K562 (cell line): ENCODE measurements at regions not wholly inside any gene's neighbourhood (a gene's known extent, or its start where the extent isn't known, plus 50 kb on each side); places are given as distances from the start of the nearest gene placed in this dataset.

Experiments used
- ATAC-seq: fragments of 200-7000 bp; cut with Tn5 transposase; 3 replicates; pipeline ENCODE4 v1.9.1; 2020; ENCODE audit warnings: moderate library complexity
- BruUV-seq: library from RNA; stranded (reverse); fragments of 400-500 nt; replicated peaks from 2 replicates; lab custom pipeline; 2021; lab: Mats Ljungman, UMichigan
- CTCF ChIA-PET: fragments of 300-600 bp; formaldehyde crosslinking; extraction: SDS; loops from one replicate; lab custom pipeline; 2021; ENCODE audit warnings: low intra/inter-chr PET ratio; lab: Yijun Ruan, JAX
- POLR2A ChIA-PET: fragments of 300-600, 350-650 bp; sonication (Branson Sonifier 250); formaldehyde crosslinking; extraction: SDS; loops from one replicate; lab custom pipeline; 2021; ENCODE audit warnings: antibody characterized with exemption, inconsistent platforms; lab: Yijun Ruan, JAX
- DNase-seq, 4 experiments: peaks; one replicate each; pipeline versions ENCODE4 v3.0.0 to v3.0.0-alpha.2; 2011 to 2018; ENCODE audit warnings: low spot score in 3 of 4, mixed read lengths in 3 of 4; ENCODE audit errors: extremely low read depth in 1 of 4
- FAIRE-seq: peaks from 2 replicates; lab custom pipeline; 2011; peaks lifted over from hg19 to GRCh38; lab: Jason Lieb, UNC
- H2AFZ ChIP-seq: 2 replicates; pipeline ENCODE4 v1.6.0; 2011; ENCODE audit warnings: low read depth, low read length, control low read depth, inconsistent platforms
- H3K27ac ChIP-seq: fragments of 200-600 bp; 3 replicates; pipeline ENCODE4 v1.8.0; 2011; ENCODE audit warnings: low read depth, mild to moderate bottlenecking, control low read depth, inconsistent platforms, low read length, moderate library complexity, mixed read lengths; ENCODE audit errors: extremely low read depth
- H3K27me3 ChIP-seq, 2 experiments: fragments of 300-600 bp in 1 of 2; 2 replicates in 1 of 2; 3 replicates in 1 of 2; pipeline versions ENCODE4 v1.6.0 to v1.8.0; 2011; ENCODE audit warnings: inconsistent platforms in 2 of 2, low read length in 2 of 2, mild to moderate bottlenecking in 1 of 2, mixed read lengths in 1 of 2, moderate library complexity in 1 of 2; ENCODE audit not compliant: control insufficient read depth in 2 of 2, insufficient read depth in 2 of 2
- H3K36me3 ChIP-seq: fragments of 300-600 bp; 3 replicates; pipeline ENCODE4 v1.8.0; 2011; ENCODE audit warnings: mild to moderate bottlenecking, low read length, inconsistent platforms; ENCODE audit not compliant: control insufficient read depth, insufficient read depth
- H3K4me1 ChIP-seq, 2 experiments: fragments of 200-600 bp in 1 of 2; replicated peaks in 1 of 2; 2 replicates in 1 of 2; 3 replicates in 1 of 2; pipeline versions ENCODE4 v1.5.1 to v1.8.0; 2011; ENCODE audit warnings: inconsistent platforms in 2 of 2, low read length in 2 of 2, mild to moderate bottlenecking in 1 of 2, mixed read lengths in 1 of 2, moderate library complexity in 1 of 2; ENCODE audit not compliant: control insufficient read depth in 2 of 2, insufficient read depth in 2 of 2
- H3K4me2 ChIP-seq: 2 replicates; pipeline ENCODE4 v1.6.1; 2011; ENCODE audit warnings: low read length, control low read depth, inconsistent platforms, mixed read lengths; ENCODE audit not compliant: insufficient read depth
- H3K4me3 ChIP-seq: fragments of 200-600 bp; sonication (generic), shearing (Covaris generic); 2 replicates; pipeline ENCODE4 v1.5.1; 2016; ENCODE audit warnings: control low read depth, inconsistent platforms
- H3K79me2 ChIP-seq: fragments of 200-600 bp; 3 replicates; pipeline ENCODE4 v1.8.0; 2011; ENCODE audit warnings: low read length, inconsistent platforms; ENCODE audit not compliant: control insufficient read depth, insufficient read depth
- H3K9ac ChIP-seq, 2 experiments: 2 replicates each; pipeline versions ENCODE4 v1.6.0 to v1.6.1; 2011; ENCODE audit warnings: low read depth in 2 of 2, low read length in 2 of 2, control low read depth in 1 of 2, inconsistent platforms in 1 of 2, mild to moderate bottlenecking in 1 of 2, mixed read lengths in 1 of 2; ENCODE audit not compliant: insufficient read depth in 1 of 2
- H3K9me1 ChIP-seq: one replicate; pipeline ENCODE4 v1.6.0; 2011; ENCODE audit warnings: inconsistent platforms, mild to moderate bottlenecking, low read length, moderate library complexity; ENCODE audit not compliant: control insufficient read depth, insufficient read depth
- H3K9me3 ChIP-seq: replicated peaks from 2 replicates; pipeline ENCODE4 v1.5.1; 2011; ENCODE audit warnings: low read depth, low read length, inconsistent platforms; ENCODE audit not compliant: control insufficient read depth, insufficient read depth
- H4K20me1 ChIP-seq: replicated peaks from 2 replicates; pipeline ENCODE4 v1.6.1; 2011; ENCODE audit warnings: low read length, inconsistent platforms, mixed read lengths; ENCODE audit not compliant: control insufficient read depth, insufficient read depth
- ATF7 ChIP-seq: fragments of 450-650 bp; IDR thresholded peaks from 2 replicates; pipeline ENCODE4 v1.7.1; 2014; ENCODE audit warnings: mild to moderate bottlenecking, moderate library complexity
- CREM ChIP-seq: IDR thresholded peaks from 2 replicates; pipeline ENCODE4 v1.6.1; 2014; ENCODE audit warnings: antibody characterized with exemption, low read depth
- DPF2 ChIP-seq: fragments of 450-650 bp; IDR thresholded peaks from 2 replicates; pipeline ENCODE4 v1.6.1; 2016
- EHMT2 ChIP-seq: fragments of 450-650 bp; IDR thresholded peaks from 2 replicates; pipeline ENCODE4 v1.6.1; 2018; ENCODE audit warnings: antibody characterized with exemption
- GATAD2B ChIP-seq: fragments of 450-650 bp; IDR thresholded peaks from 2 replicates; pipeline ENCODE4 v1.6.1; 2017; ENCODE audit warnings: mild to moderate bottlenecking, borderline replicate concordance
- MCM2 ChIP-seq: fragments of 450-650 bp; IDR thresholded peaks from 2 replicates; pipeline ENCODE4 v1.6.1; 2017; ENCODE audit warnings: low read depth, mild to moderate bottlenecking
- MEF2A ChIP-seq: IDR thresholded peaks from 2 replicates; pipeline ENCODE4 v1.6.1; 2011; ENCODE audit warnings: low read depth, mild to moderate bottlenecking, low read length, moderate library complexity; ENCODE audit not compliant: control insufficient read depth
- RBM25 ChIP-seq: fragments of 200-400 bp; formaldehyde crosslinking; IDR thresholded peaks from 2 replicates; pipeline ENCODE4 v1.6.1; 2018; ENCODE audit warnings: low read length, low read depth, moderate library complexity; ENCODE audit not compliant: severe bottlenecking
- STAT5A ChIP-seq: IDR thresholded peaks from 2 replicates; pipeline ENCODE4 v1.6.1; 2012; ENCODE audit warnings: low read length, inconsistent platforms, borderline replicate concordance
- TCF7 ChIP-seq: sonication (generic); IDR thresholded peaks from 2 replicates; pipeline ENCODE4 v1.6.1; 2016; ENCODE audit warnings: antibody characterized with exemption, borderline replicate concordance
- TFAP4 ChIP-seq: sonication (generic); formaldehyde crosslinking; IDR thresholded peaks from 2 replicates; pipeline ENCODE4 v1.8.0; 2022; ENCODE audit warnings: missing genetic modification reagents, mild to moderate bottlenecking, moderate library complexity, borderline replicate concordance
- ZNF140 ChIP-seq: fragments of 250-450 bp; sonication (Bioruptor Pico); IDR thresholded peaks from 2 replicates; pipeline ENCODE4 v1.8.0; 2021; ENCODE audit warnings: moderate library complexity, mild to moderate bottlenecking, inconsistent platforms
- ZNF263 ChIP-seq: sonication (generic); formaldehyde crosslinking; IDR thresholded peaks from 2 replicates; pipeline ENCODE4 v1.8.0; 2022; ENCODE audit warnings: mild to moderate bottlenecking, missing genetic modification reagents, borderline replicate concordance
- WGBS: fragments of 100-300 bp; shearing (Covaris generic); methylation state at CpG from one replicate; pipeline ENCODE4 v1.1.6; 2016; ENCODE audit warnings: low coverage, mixed read lengths; ENCODE audit not compliant: insufficient coverage; ENCODE audit errors: missing lambda C conversion rate; 5-methylcytosine and 5-hydroxymethylcytosine counted together
- in situ Hi-C: fragments of 300-500 bp; cut with MboI; formaldehyde crosslinking; loops from 4 replicates; pipeline ENCODE4 v1.15.0; 2018; ENCODE audit warnings: inconsistent platforms, mixed read lengths
- intact Hi-C: fragments of 100-400 bp; cut with micrococcal nuclease; formaldehyde crosslinking; loops from 2 replicates; pipeline ENCODE4 v1.14.2; 2022
- TF ChIP-seq, protein P1 (sequence below): fragments of 250-450 bp; sonication (Bioruptor Pico); IDR thresholded peaks from 2 replicates; pipeline ENCODE4 v1.5.0; 2022; ENCODE audit warnings: mild to moderate bottlenecking
- TF ChIP-seq, protein P2 (sequence below): fragments of 450-650 bp; IDR thresholded peaks from 2 replicates; pipeline ENCODE4 v1.6.1; 2016

DNA sequence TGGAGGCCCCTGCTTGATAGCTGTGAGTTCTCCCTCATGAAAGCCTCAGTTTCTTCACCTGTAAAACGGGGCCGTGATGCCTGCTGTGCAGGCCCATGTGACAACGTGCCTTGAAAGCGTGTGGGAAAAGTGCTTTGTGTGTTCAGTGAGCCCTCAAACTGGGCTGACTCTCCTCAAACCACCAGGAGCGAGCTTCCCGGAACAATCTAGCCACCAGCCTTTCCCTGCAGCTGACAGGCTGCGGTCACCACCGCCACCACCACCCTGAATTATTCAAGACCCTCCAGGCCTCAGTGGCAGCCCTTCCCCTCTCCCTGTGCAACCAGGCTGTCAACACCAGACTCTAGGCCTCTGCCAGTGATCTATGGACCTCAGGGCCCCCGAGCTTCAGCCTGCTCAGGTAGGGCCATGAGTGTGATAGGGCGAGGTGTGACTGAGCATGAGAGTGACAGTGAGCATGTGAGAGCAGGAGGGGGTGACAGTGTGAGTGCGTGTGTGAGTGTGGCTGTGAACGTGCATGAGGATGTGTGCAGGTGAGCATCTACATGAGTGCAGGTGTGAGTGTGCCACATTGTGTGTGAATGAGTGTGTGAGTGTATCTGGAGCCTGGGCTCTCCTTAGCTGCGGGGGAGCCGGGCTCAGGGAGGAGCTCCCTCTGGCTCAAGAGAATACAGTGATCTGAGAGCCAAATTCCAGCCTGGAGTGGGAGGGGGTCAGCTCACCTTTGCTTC is 53.3 kb upstream of the PSD2 start:
- Histone ChIP-seq H3K27me3 (peaks cover 7 to 8% of the 10 kb centered on the region in 2 experiments; a peak in 4 of 5 replicates), H3K9me1 (peaks cover 5% of the 10 kb centered on the region), H4K20me1 (0 out of 2 replicates have a peak, but pooled peaks cover 9% of the 10 kb centered on the region)
- TF ChIP-seq TCF7 (no peak), GATAD2B (no peak), MEF2A (no peak), ZNF140 (CRISPR knock-in tag) (no peak), DPF2 (no peak), CREM (no peak), ZNF263 (CRISPR knock-in tag) (0 out of 2 replicates have a peak, but pooled peaks have one; percentile 25), RBM25 (peak; percentile 26), MCM2 (no peak), TFAP4 (0 out of 2 replicates have a peak, but pooled peaks have one; percentile 12), EHMT2 (no peak), ATF7 (no peak), STAT5A (no peak)
- TF ChIP-seq, protein P1, sequence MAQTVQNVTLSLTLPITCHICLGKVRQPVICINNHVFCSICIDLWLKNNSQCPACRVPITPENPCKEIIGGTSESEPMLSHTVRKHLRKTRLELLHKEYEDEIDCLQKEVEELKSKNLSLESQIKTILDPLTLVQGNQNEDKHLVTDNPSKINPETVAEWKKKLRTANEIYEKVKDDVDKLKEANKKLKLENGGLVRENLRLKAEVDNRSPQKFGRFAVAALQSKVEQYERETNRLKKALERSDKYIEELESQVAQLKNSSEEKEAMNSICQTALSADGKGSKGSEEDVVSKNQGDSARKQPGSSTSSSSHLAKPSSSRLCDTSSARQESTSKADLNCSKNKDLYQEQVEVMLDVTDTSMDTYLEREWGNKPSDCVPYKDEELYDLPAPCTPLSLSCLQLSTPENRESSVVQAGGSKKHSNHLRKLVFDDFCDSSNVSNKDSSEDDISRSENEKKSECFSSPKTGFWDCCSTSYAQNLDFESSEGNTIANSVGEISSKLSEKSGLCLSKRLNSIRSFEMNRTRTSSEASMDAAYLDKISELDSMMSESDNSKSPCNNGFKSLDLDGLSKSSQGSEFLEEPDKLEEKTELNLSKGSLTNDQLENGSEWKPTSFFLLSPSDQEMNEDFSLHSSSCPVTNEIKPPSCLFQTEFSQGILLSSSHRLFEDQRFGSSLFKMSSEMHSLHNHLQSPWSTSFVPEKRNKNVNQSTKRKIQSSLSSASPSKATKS (CRISPR knock-in tag), result no peak
- TF ChIP-seq, protein P2, sequence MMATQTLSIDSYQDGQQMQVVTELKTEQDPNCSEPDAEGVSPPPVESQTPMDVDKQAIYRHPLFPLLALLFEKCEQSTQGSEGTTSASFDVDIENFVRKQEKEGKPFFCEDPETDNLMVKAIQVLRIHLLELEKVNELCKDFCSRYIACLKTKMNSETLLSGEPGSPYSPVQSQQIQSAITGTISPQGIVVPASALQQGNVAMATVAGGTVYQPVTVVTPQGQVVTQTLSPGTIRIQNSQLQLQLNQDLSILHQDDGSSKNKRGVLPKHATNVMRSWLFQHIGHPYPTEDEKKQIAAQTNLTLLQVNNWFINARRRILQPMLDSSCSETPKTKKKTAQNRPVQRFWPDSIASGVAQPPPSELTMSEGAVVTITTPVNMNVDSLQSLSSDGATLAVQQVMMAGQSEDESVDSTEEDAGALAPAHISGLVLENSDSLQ, result 0 out of 2 replicates have a peak, but pooled peaks have one; percentile 5
- TF ChIP-seq, all 486 proteins: peak for 4
- ATAC-seq (no peak), FAIRE-seq (no peak), DNase-seq (no peak)
- Histone ChIP-seq H3K4me3 (no peak overlapping the region), H3K9me3 (no peaks in the 10 kb centered on the region), H3K36me3 (no peaks in the 10 kb centered on the region), H2AFZ (no peak overlapping the region), H3K9ac (peak overlapping the region in 1 of 2 experiments; percentile 75; a peak in 2 of 4 replicates), H3K27ac (no peak overlapping the region), H3K79me2 (no peaks in the 10 kb centered on the region; the same call in 2 of the 3 replicates), H3K4me2 (no peak overlapping the region), H3K4me1 (peaks cover 21 to 42% of the 10 kb centered on the region in 2 experiments)
- in situ Hi-C loops (no loop called here), intact Hi-C loops (no loop called here)
- 40% methylated on average over 14 of the region's 14 CpGs for WGBS
- no TSS peak for BruUV-seq
- CTCF ChIA-PET, result no interaction called here
- POLR2A ChIA-PET, result interaction anchor here (0.5 to 0.7 kb wide), 3 partner anchors 12 to 219 kb away, joined by 3 to 5 read pairs (median 3); no protein-coding TSS in a partner anchor
